Vagina (tissue), 2 donors: ENCODE measurements at regions not wholly inside any gene's neighbourhood (a gene's known extent, or its start where the extent isn't known, plus 50 kb on each side); places are given as distances from the start of the nearest gene placed in this dataset.

ENCODE experiments used
- DNase-seq, 2 donors: peaks; one replicate each; pipeline ENCODE4 v3.0.0-alpha.2; 2017; ENCODE audit errors: extremely low spot score in 2 of 2
- H3K27ac ChIP-seq: fragments of 200-600 bp; sonication (generic); one replicate; pipeline ENCODE4 v1.5.1; 2019
- H3K27me3 ChIP-seq: fragments of 200-600 bp; sonication (generic); one replicate; pipeline ENCODE4 v1.5.1; 2019
- H3K36me3 ChIP-seq, 2 donors: fragments of 200-600 bp; sonication (generic); one replicate each; pipeline ENCODE4 v1.5.1; 2017 to 2019
- H3K4me1 ChIP-seq: fragments of 200-600 bp; sonication (generic); one replicate; pipeline ENCODE4 v1.5.1; 2019
- H3K4me3 ChIP-seq, 2 donors: fragments of 200-600 bp; sonication (generic); 1 replicate in 1 of 2; 2 replicates in 1 of 2; pipeline ENCODE4 v1.5.1; 2016 to 2019
- H3K9me3 ChIP-seq: fragments of 200-600 bp; sonication (generic); one replicate; pipeline ENCODE4 v1.5.1; 2019
- CTCF ChIP-seq, 3 experiments: fragments of 450-650 bp in 2 of 3; fragments of 200-600 bp in 1 of 3; sonication (generic) in 1 of 3; IDR thresholded peaks; one replicate each; pipeline ENCODE4 v1.5.1; 2017 to 2019; ENCODE audit warnings: antibody characterized with exemption in 3 of 3, mild to moderate bottlenecking in 2 of 3, moderate library complexity in 2 of 3
- POLR2A ChIP-seq, 2 donors: fragments of 450-650 bp; IDR thresholded peaks; one replicate each; pipeline ENCODE4 v1.6.1; 2017; ENCODE audit warnings: antibody characterized with exemption in 2 of 2, mild to moderate bottlenecking in 2 of 2, moderate library complexity in 2 of 2
- POLR2AphosphoS5 ChIP-seq, 2 donors: sonication (generic); formaldehyde crosslinking; IDR thresholded peaks; one replicate each; pipeline ENCODE4 v1.9.0; 2017; ENCODE audit warnings: antibody characterized with exemption in 2 of 2, mild to moderate bottlenecking in 2 of 2, low read depth in 1 of 2; ENCODE audit not compliant: insufficient read depth in 1 of 2
- intact Hi-C: fragments of 100-400 bp; cut with DNase I; formaldehyde crosslinking; loops from one replicate; pipeline ENCODE4 v1.15.1; 2023

DNA sequence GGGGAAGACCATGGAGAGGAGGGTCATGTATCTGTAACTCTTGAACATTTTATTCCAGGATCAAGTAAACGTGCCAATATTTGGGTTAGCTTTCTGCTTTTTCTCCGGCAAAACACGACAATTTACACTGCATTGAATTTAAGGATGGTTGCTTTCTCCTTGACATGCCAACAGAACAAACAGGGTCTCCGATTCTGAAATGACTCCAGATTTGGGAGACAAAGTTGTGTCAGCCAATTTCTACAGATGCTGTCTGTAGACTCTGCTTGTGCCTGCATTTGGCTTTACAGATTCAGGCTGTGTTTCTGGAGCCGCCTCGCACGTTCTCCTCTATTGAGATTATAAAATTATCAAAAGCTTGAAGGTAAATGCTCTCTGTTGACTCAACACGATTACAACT, 207.0 kb downstream of the ASMT start:
- H3K4me1 ChIP-seq, result no peaks in the 10 kb centered on the region
- no peak overlapping the region for H3K27ac ChIP-seq
- H3K9me3 ChIP-seq, result no peaks in the 10 kb centered on the region
- H3K4me3 ChIP-seq, result no peak overlapping the region
- no peak for DNase-seq
- H3K36me3 ChIP-seq, result no peaks in the 10 kb centered on the region
- TF ChIP-seq POLR2A (IDR thresholded peaks at IDR 0.05) (no peak), CTCF (IDR thresholded peaks at IDR 0.05) (no peak), POLR2AphosphoS5 (IDR thresholded peaks at IDR 0.05; ENCODE audit: insufficient read depth in 1 of 2, low read depth in 1 of 2) (no peak)
- H3K27me3 ChIP-seq, result no peaks in the 10 kb centered on the region
- intact Hi-C loops, result no loop called here

GRCh38 chrX:1824855-1825254, 210.0 kb downstream of the ASMT start:
- H3K27ac ChIP-seq, result no peak overlapping the region
- DNase-seq, result no peak
- H3K36me3 ChIP-seq, result no peaks in the 10 kb centered on the region
- no peaks in the 10 kb centered on the region for H3K9me3 ChIP-seq
- H3K4me1 ChIP-seq, result no peaks in the 10 kb centered on the region
- no peak for TF ChIP-seq POLR2A (IDR thresholded peaks at IDR 0.05)
- TF ChIP-seq POLR2AphosphoS5 (IDR thresholded peaks at IDR 0.05; ENCODE audit: insufficient read depth in 1 of 2, low read depth in 1 of 2), result no peak
- TF ChIP-seq CTCF (IDR thresholded peaks at IDR 0.05), result no peak
- intact Hi-C loops, result no loop called here
- no peaks in the 10 kb centered on the region for H3K27me3 ChIP-seq
- H3K4me3 ChIP-seq, result no peak overlapping the region

DNA sequence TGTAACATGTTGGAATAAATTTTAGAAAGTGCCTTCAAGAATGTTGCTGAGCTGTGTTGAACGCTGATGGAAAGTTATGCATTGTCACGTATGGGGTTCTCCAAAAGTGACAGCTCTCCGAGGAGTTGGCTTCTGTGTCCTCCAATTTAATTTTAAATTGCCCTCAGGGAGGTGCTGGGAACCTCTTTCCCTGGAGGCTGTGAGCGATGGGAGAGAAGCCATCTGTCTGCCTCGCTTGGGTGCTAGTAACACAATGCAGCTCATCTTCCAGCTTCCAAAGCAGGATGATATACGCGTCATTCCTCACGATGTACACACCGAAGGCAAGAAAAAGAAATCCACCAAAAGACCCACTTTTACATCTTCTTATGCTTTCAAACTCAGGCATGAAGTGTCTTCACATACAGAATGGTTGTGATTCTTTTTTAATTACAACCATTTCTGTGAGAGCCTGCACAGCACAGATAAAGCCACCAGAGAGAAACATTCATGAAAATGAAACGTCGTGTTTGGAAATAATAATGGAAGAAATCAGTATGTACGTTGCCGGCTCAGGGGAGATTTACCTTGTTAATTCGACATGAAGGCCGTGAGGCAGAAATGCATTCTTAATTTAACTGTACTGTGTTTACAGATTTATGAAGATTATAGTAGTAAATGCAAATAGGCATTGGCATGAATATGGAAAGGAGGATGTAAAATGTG, 218.9 kb downstream of the ASMT start:
- TF ChIP-seq CTCF (IDR thresholded peaks at IDR 0.05) (no peak), POLR2AphosphoS5 (IDR thresholded peaks at IDR 0.05; ENCODE audit: insufficient read depth in 1 of 2, low read depth in 1 of 2) (no peak), POLR2A (IDR thresholded peaks at IDR 0.05) (no peak)

DNA sequence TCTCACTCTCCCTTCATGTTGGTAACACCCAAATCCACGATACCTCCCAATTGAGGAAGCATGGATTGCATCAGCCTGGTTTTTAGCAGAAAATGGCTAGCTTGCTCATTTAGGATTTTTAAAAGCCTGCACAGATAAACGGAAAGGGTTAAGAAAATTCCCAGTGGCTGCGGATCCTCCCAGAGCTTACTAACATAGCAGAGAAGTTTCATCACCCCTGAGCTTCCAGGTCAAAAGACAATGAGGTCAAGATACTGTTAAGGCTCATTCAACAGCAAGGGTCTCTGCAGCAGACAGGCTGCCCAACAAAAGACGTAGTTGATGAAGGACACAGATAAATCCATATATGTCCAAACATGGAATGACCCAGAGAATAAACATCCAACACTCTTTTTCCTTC, 220.2 kb downstream of the ASMT start:
- H3K36me3 ChIP-seq, result no peaks in the 10 kb centered on the region
- no peaks in the 10 kb centered on the region for H3K9me3 ChIP-seq
- H3K4me1 ChIP-seq, result no peaks in the 10 kb centered on the region
- intact Hi-C loops, result no loop called here
- H3K27me3 ChIP-seq, result no peaks in the 10 kb centered on the region
- no peak overlapping the region for H3K4me3 ChIP-seq
- no peak for DNase-seq
- H3K27ac ChIP-seq, result no peak overlapping the region
- TF ChIP-seq POLR2AphosphoS5 (IDR thresholded peaks at IDR 0.05; ENCODE audit: insufficient read depth in 1 of 2, low read depth in 1 of 2) (no peak), POLR2A (IDR thresholded peaks at IDR 0.05) (no peak)

More for the DNA sequence above, 218.9 kb downstream of the ASMT start:
- H3K9me3 ChIP-seq, result no peaks in the 10 kb centered on the region
- H3K27ac ChIP-seq, result no peak overlapping the region
- no peak for DNase-seq
- no peaks in the 10 kb centered on the region for H3K4me1 ChIP-seq
- intact Hi-C loops, result no loop called here
- no peaks in the 10 kb centered on the region for H3K27me3 ChIP-seq
- no peaks in the 10 kb centered on the region for H3K36me3 ChIP-seq
- no peak overlapping the region for H3K4me3 ChIP-seq

DNA sequence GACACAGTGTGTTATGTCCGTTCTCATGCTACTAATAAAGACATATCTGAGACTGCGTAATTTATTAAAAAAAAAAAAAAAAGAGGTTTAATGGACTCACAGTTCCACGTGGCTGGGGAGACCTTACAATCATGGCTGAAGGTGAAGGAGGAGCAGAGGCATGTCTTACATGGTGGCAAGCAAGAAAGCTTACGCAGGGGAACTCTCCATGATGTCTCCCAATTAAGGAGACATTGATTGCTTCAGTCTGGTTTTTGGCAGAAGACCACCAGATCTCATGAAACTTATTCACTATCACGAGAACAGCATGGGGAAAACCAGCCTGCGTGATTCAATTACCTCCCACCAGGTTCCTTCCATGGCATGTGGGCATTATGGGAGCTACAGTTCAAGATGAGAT, 221.8 kb downstream of the ASMT start:
- Histone ChIP-seq H3K4me3 (no peak overlapping the region), H3K27ac (no peak overlapping the region), H3K36me3 (no peaks in the 10 kb centered on the region), H3K4me1 (no peaks in the 10 kb centered on the region), H3K9me3 (no peaks in the 10 kb centered on the region), H3K27me3 (no peaks in the 10 kb centered on the region)
- no peak for DNase-seq
- TF ChIP-seq POLR2AphosphoS5 (IDR thresholded peaks at IDR 0.05; ENCODE audit: insufficient read depth in 1 of 2, low read depth in 1 of 2) (no peak), CTCF (IDR thresholded peaks at IDR 0.05) (no peak), POLR2A (IDR thresholded peaks at IDR 0.05) (no peak)
- intact Hi-C loops, result no loop called here
